Fibroblast of peridontal ligament (primary cell): ENCODE measurements at regions not wholly inside any gene's neighbourhood (a gene's known extent, or its start where the extent isn't known, plus 50 kb on each side); places are given as distances from the start of the nearest gene placed in this dataset.

Source experiments
- DNase-seq: peaks from one replicate; pipeline ENCODE4 v3.0.0-alpha.2; 2010; ENCODE audit errors: extremely low read depth

GRCh38 chr13:106173891-106174610 lies 361.4 kb downstream of the EFNB2 start:
- peak; percentile 80 for DNase-seq

DNA sequence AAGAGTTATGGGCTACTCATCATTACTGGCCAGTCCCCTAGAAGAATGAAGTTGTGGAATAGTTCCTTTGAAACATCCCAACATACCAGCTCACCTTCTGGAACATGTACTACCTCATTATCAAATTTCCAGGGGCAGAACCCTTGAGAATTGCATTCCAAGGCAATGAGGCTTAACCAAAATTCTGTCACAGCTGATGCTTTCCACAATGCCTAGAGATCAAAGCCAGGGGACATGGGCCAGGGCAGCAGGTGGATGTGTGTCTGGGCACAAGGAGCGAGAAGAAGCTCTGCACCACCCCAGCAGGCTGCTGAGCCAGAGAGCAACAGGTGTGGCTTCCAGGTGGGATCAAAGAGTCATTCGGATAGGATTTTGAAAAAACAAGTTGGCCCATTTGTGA lies 362.1 kb downstream of the EFNB2 start:
- no peak for DNase-seq

DNA sequence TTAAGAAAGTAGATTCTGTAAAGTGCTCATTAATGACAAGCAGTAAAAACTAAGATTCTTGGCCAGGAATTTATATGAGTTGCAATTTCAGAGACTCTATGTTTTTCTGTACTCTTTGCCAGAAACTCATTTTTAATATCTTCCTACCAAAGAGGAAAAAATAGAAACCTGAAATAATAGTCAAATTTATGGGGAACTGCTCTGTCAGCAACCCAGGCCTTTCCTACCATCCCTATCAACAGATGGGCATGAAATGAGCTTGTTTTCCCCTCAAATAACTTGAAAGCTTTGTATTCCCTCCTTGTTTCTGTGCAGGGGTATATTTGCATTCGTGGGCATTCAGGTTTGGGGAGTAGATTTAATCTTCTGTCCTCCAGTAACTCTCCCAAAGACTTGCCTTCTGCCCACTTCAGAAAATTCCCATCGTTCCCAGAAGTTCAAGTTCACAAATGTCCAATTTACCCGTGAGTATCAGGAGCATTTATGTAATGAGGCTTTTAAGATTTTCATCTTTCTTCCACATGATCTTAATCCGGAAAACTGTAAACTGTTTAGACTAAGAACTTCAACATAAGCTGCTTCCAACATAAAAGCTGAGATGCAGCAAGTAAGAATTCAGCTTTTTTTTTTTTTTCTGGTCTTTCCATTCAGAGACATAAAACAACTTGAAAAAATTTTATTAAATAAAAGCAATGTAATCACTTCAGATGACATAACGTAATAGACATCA lies 363.1 kb downstream of the EFNB2 start:
- DNase-seq: peak; percentile 30

- no peak for DNase-seq
Measured at GRCh38 chr13:106163426-106163825, 372.0 kb downstream of the EFNB2 start.

DNA sequence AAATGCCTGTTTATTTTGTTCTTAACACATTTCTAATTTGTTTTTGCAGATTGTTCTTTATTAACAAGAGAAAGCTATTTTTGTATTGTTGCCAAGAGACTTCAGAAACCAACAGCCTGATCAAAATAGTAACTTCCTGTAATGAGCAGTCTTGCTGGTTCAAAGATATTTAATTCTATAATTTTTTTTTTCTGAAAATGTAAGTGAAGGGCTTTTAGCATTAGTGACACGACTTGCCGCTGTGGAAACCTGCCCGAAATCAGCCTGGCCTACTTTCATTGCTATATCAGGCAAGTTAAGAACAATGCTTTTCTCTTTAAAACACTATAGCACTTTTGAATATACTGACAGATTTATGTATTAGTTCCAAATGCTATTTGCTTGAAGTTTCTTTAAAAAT lies 374.3 kb downstream of the EFNB2 start:
- DNase-seq: no peak

DNA sequence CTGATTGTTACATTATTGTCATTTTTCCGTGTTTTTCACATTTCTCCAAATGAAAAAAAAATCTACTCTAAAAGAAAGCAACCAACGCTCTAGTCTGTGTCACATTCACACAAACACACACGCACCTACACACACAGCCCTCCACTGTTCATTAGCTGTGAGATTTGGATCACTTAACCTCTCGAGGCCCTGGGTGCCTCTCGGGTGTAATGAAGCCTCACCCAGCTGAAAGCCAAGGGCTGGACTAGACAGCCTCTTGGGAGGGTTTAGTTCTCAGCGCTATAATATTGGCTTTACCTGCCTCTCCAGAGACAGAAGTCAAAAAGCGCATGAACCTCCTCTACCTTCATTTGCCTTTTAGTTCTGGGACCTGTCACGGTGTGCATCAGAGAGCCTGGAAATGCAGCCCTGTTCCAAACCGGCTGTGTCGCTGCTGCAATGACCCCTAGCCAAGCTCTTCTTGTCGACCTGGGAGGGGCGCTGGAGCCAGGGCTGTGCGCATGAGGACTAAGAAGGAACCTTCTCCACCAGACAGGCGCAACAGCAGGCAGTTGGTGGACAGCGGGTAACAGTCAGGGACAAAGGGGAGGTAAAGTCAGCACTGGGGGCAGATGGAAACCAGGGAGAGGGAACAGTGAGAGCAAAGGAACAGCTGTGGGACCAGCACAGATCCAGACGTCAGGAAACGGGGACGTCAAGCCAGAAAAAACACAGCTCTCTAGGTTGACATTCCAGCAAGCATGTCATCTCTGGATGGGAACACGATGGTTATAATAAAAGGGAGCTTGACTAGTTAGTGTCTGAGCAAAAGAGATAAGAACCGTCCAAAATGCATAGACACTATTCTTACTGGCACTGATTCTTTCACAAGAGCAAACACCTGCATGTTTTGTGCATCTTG lies 375.9 kb downstream of the EFNB2 start:
- DNase-seq: no peak

GRCh38 chr13:106156468-106156867 lies 379.0 kb downstream of the EFNB2 start:
- DNase-seq: peak; percentile 98

GRCh38 chr13:106155411-106155810 lies 380.1 kb downstream of the EFNB2 start:
- DNase-seq: no peak

- DNase-seq: no peak
Measured at GRCh38 chr13:106153876-106154275, 381.6 kb downstream of the EFNB2 start.

GRCh38 chr13:106153041-106153440 lies 382.4 kb downstream of the EFNB2 start:
- DNase-seq: no peak

DNA sequence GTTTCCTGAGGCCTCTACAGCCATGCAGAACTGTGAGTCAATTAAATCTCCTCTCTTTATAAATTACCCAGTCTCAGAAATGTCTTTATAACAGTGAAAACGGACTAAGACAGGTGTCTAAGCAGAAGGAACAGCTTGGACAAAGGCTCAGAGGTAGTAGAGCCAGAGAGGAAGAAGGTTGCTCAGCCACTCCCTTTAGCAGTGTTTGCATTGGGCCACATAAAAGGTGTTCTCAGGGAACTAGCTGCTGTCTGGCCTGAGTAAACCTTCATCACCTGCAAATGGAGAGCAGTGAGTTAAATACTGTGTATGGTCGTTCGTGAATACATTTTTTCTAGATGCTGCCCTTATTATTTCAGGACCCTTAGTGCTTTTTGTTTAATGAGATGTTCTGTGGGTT lies 383.4 kb downstream of the EFNB2 start:
- no peak for DNase-seq

DNA sequence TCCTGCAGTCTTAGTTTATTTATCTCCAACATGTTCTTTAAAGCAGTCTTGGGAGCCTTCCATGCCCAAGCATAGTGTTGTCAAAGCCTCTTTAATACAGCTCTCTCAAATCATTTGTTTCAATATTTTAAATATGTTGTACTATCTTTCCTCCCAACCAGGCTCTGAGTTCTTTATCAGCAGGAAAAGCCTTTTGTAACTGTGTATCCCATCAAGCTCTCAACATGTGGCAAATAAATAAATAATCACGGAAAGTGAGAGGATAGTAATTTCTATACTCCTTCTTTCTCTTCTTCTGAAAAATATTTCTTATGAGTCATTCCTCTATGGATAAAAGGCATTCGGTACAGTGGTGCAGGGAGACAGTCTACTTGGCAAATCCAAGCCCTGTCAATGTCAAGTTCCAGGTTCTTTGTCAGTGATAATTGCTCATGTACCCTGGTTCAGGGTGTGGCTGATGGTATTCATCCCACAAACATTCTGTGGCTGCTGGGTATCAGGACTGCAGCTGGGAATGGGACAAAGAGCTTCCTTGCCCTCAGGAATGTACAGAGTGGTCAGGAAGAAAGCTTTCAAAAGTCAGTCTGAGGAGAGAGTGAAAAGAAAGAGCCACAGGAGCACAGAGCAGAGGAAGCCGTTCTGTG lies 384.3 kb downstream of the EFNB2 start:
- DNase-seq: peak; percentile 88

DNA sequence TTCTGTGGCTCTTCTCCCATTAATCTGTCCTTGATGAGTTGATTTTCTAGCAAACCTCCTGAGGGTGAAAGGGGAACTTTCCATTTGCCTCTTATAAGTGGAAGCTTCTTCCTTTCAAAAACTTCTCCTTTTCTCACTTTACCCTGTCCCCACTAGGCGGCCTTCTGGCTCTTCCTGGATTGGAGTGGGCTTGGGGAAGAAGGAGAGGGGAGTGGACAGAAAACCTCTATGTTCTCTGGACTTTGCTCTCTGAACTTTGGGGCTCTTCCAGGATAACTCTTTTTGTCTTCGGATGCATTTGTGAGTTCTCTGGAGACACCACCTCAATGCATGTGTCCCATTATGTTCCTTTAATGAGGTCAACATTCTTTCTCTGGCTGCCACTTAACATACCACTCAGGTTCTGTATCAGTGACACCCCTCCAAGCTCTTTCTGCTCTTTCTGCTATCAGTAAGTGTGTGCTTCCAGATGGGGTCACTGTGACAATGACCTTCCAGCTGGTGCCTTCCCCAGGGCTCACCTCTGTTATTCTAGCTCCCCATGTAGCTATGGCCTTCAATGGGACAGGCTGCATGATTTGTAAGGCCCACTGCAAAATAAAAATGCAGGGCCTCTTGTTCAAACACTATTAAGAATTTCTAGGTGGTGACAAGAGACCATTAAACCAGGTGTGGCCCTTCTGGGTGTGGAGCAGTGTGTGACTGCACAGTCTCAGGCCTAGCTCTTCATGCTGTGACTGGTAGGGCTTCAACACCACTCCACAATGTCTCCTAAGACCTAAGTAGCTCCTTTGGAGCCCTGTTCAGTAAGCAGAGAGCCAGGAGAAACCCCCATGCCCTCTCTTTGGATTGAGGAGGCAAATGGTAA lies 389.2 kb downstream of the EFNB2 start:
- DNase-seq: no peak

DNA sequence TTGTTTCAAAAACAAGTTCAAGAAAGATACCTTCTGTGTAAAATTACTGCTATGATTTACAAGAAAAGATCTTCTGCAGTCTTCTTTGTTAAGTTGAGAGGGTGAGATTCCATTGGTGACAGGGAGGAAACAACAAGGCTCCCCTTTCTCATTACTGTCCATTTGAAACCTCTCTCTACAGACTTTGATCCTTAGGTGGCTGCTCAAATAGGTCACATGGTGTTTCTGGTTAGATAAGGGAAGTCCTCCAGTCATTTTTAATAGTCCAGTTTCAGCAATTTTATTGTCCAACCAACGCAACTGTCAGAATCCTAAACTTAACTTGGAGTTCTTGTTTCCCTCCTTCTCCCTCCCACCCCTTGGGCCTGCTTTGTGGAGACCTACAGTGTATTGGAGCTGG lies 390.4 kb downstream of the EFNB2 start:
- DNase-seq: no peak

- DNase-seq: no peak
Measured at GRCh38 chr13:106143930-106144709, 391.3 kb downstream of the EFNB2 start.

- peak; percentile 94 for DNase-seq
Measured at GRCh38 chr13:106143392-106143791, 392.1 kb downstream of the EFNB2 start.

GRCh38 chr13:106140476-106140875 lies 395.0 kb downstream of the EFNB2 start:
- peak; percentile 48 for DNase-seq

GRCh38 chr13:106139942-106140341 lies 395.5 kb downstream of the EFNB2 start:
- DNase-seq: no peak

GRCh38 chr13:106139377-106139776 lies 396.1 kb downstream of the EFNB2 start:
- DNase-seq: no peak

DNA sequence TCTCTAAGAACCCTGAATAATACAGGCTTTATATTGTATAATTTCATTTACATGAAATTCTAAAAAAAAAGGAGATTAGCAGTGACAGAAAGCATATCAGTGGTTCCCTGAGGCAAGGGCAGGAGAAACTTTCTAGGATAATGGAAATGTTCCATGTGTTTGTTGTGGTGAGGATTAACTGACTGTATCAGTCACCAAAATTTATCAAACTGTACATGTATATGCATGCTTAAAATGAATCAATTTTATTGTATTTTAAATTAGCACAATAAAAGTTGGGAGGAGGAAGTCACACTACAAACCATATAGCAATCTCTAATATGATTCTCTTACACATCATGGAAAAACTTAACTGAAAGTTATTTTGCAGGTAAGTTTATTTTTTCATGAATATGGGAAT lies 396.8 kb downstream of the EFNB2 start:
- DNase-seq: no peak
